SK-N-MC (cell line): ENCODE measurements at regions not wholly inside any gene's neighbourhood (a gene's known extent, or its start where the extent isn't known, plus 50 kb on each side); places are given as distances from the start of the nearest gene placed in this dataset.

ENCODE experiments used
- EZH2 ChIP-seq: fragments of 200-600 bp; sonication (generic); IDR thresholded peaks from one replicate; pipeline ENCODE4 v1.6.1; 2017; ENCODE audit warnings: antibody characterized with exemption
- FOXP2 ChIP-seq: optimal IDR thresholded peaks from 2 replicates; pipeline ENCODE3; 2011; ENCODE audit warnings: mild to moderate bottlenecking, moderate library complexity; ENCODE audit not compliant: insufficient read depth; ENCODE audit errors: extremely low read length, control extremely low read depth

DNA sequence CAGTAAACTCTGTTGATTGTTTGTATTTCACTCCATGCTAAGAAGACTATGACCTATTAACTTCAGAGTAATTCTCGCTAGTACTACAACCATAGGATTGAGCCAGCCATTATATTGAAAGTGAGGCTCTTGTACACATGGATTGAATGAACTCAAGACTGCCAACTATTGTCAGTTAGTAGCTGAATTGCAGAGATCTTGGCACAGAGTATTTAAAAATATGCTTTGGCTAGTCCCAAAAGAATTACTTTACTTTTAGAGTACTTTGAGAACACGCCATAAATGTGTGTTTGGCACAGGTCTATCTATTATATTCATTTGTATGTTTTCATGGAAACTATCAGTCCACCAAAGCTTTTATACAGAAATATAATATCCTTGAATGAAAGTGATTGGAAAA, 226.7 kb upstream of the DCBLD2 start:
- TF ChIP-seq EZH2 = no peak
- no peak for TF ChIP-seq FOXP2
